IPS-20b (cell line): ENCODE measurements at regions not wholly inside any gene's neighbourhood (a gene's known extent, or its start where the extent isn't known, plus 50 kb on each side); places are given as distances from the start of the nearest gene placed in this dataset.
"Not testable (repeated sequence)": the region's sequence is repeated elsewhere in the genome, so short reads cannot be mapped to it uniquely, and the experiment has no call there.

Experiments used
- H3K27ac ChIP-seq: one replicate; pipeline ENCODE4 v1.5.1; 2013; ENCODE audit warnings: low read length
- H3K27me3 ChIP-seq: 2 replicates; pipeline ENCODE4 v1.6.1; 2013; ENCODE audit warnings: mild to moderate bottlenecking, low read length, inconsistent platforms; ENCODE audit not compliant: insufficient read depth
- H3K36me3 ChIP-seq: 2 replicates; pipeline ENCODE4 v1.6.1; 2013; ENCODE audit warnings: low read depth, mild to moderate bottlenecking, inconsistent platforms, low read length, moderate library complexity; ENCODE audit not compliant: insufficient read depth
- H3K4me1 ChIP-seq: 2 replicates; pipeline ENCODE4 v1.6.1; 2013; ENCODE audit warnings: mild to moderate bottlenecking, control low read depth, inconsistent platforms, low read length, moderate library complexity; ENCODE audit not compliant: insufficient read depth
- H3K4me3 ChIP-seq: 2 replicates; pipeline ENCODE4 v1.5.1; 2013; ENCODE audit warnings: mild to moderate bottlenecking, low read length, inconsistent platforms
- H3K9ac ChIP-seq: 2 replicates; pipeline ENCODE4 v1.6.1; 2013; ENCODE audit warnings: low read depth, mild to moderate bottlenecking, inconsistent platforms, low read length, moderate library complexity
- H3K9me3 ChIP-seq: 2 replicates; pipeline ENCODE4 v1.6.1; 2013; ENCODE audit warnings: mild to moderate bottlenecking, low read depth, low read length, inconsistent platforms; ENCODE audit not compliant: insufficient read depth

GRCh38 chr18:5717256-5717655, 173.5 kb upstream of the EPB41L3 start:
- H3K27me3 ChIP-seq: no peaks in the 10 kb centered on the region

GRCh38 chr18:5710676-5711075, 166.9 kb upstream of the EPB41L3 start:
- Histone ChIP-seq H3K27ac (no peak overlapping the region), H3K36me3 (no peaks in the 10 kb centered on the region), H3K9ac (no peak overlapping the region), H3K4me3 (no peak overlapping the region), H3K27me3 (no peaks in the 10 kb centered on the region), H3K4me1 (no peaks in the 10 kb centered on the region), H3K9me3 (no peaks in the 10 kb centered on the region)

More at GRCh38 chr18:5717256-5717655, 173.5 kb upstream of the EPB41L3 start:
- no peaks in the 10 kb centered on the region for H3K9me3 ChIP-seq
- no peak overlapping the region for H3K9ac ChIP-seq
- H3K4me1 ChIP-seq: no peaks in the 10 kb centered on the region
- H3K27ac ChIP-seq: no peak overlapping the region
- H3K36me3 ChIP-seq: no peaks in the 10 kb centered on the region
- no peak overlapping the region for H3K4me3 ChIP-seq

GRCh38 chr18:5710235-5710634, 166.4 kb upstream of the EPB41L3 start:
- Histone ChIP-seq H3K4me1 (no peaks in the 10 kb centered on the region), H3K36me3 (no peaks in the 10 kb centered on the region), H3K9ac (no peak overlapping the region), H3K4me3 (no peak overlapping the region), H3K9me3 (no peaks in the 10 kb centered on the region), H3K27ac (no peak overlapping the region), H3K27me3 (no peaks in the 10 kb centered on the region)

- Histone ChIP-seq H3K9me3 (no peaks in the 10 kb centered on the region), H3K9ac (no peak overlapping the region), H3K4me1 (no peaks in the 10 kb centered on the region), H3K27ac (no peak overlapping the region), H3K36me3 (no peaks in the 10 kb centered on the region), H3K27me3 (no peaks in the 10 kb centered on the region), H3K4me3 (no peak overlapping the region)
Measured at GRCh38 chr18:5709476-5710095, 165.8 kb upstream of the EPB41L3 start.

GRCh38 chr18:5707586-5707985, 163.8 kb upstream of the EPB41L3 start:
- Histone ChIP-seq H3K9me3 (no peaks in the 10 kb centered on the region), H3K27me3 (no peaks in the 10 kb centered on the region), H3K27ac (no peak overlapping the region), H3K9ac (no peak overlapping the region), H3K36me3 (no peaks in the 10 kb centered on the region), H3K4me3 (no peak overlapping the region), H3K4me1 (no peaks in the 10 kb centered on the region)

- Histone ChIP-seq H3K9me3 (no peaks in the 10 kb centered on the region), H3K4me1 (no peaks in the 10 kb centered on the region), H3K4me3 (no peak overlapping the region), H3K27ac (no peak overlapping the region), H3K9ac (no peak overlapping the region), H3K27me3 (no peaks in the 10 kb centered on the region), H3K36me3 (no peaks in the 10 kb centered on the region)
Measured at GRCh38 chr18:5705393-5705792, 161.6 kb upstream of the EPB41L3 start.

GRCh38 chr18:5704847-5705246, 161.1 kb upstream of the EPB41L3 start:
- Histone ChIP-seq H3K9ac (no peak overlapping the region), H3K4me3 (no peak overlapping the region), H3K27me3 (no peaks in the 10 kb centered on the region), H3K27ac (no peak overlapping the region), H3K9me3 (no peaks in the 10 kb centered on the region), H3K4me1 (no peaks in the 10 kb centered on the region), H3K36me3 (no peaks in the 10 kb centered on the region)

GRCh38 chr18:5702016-5702415, 158.2 kb upstream of the EPB41L3 start:
- H3K4me1 ChIP-seq, H3K36me3 ChIP-seq, H3K9ac ChIP-seq, H3K27ac ChIP-seq, H3K27me3 ChIP-seq, H3K4me3 ChIP-seq, H3K9me3 ChIP-seq: not testable (repeated sequence)

- Histone ChIP-seq H3K9me3 (peaks cover 5% of the 10 kb centered on the region), H3K27ac (no peak overlapping the region)
Measured at GRCh38 chr18:5693699-5694294, 150.0 kb upstream of the EPB41L3 start.

GRCh38 chr18:5678779-5679406, 135.1 kb upstream of the EPB41L3 start:
- Histone ChIP-seq H3K27me3 (no peaks in the 10 kb centered on the region), H3K36me3 (no peaks in the 10 kb centered on the region), H3K4me3 (peak overlapping the region; percentile 14; the same call in 1 of the 2 replicates), H3K9ac (no peak overlapping the region), H3K4me1 (peaks cover 28% of the 10 kb centered on the region), H3K9me3 (no peaks in the 10 kb centered on the region), H3K27ac (no peak overlapping the region)

More at GRCh38 chr18:5693699-5694294, 150.0 kb upstream of the EPB41L3 start:
- H3K36me3 ChIP-seq: no peaks in the 10 kb centered on the region
- no peak overlapping the region for H3K9ac ChIP-seq
- no peaks in the 10 kb centered on the region for H3K4me1 ChIP-seq
- no peak overlapping the region for H3K4me3 ChIP-seq
- no peaks in the 10 kb centered on the region for H3K27me3 ChIP-seq

- peaks cover 28% of the 10 kb centered on the region for H3K4me1 ChIP-seq
- no peak overlapping the region for H3K27ac ChIP-seq
Measured at GRCh38 chr18:5678278-5678677, 134.5 kb upstream of the EPB41L3 start.

GRCh38 chr18:5673616-5674015, 129.8 kb upstream of the EPB41L3 start:
- no peak overlapping the region for H3K4me3 ChIP-seq

More at GRCh38 chr18:5678278-5678677, 134.5 kb upstream of the EPB41L3 start:
- no peaks in the 10 kb centered on the region for H3K9me3 ChIP-seq
- H3K27me3 ChIP-seq: no peaks in the 10 kb centered on the region
- no peaks in the 10 kb centered on the region for H3K36me3 ChIP-seq
- H3K9ac ChIP-seq: no peak overlapping the region
- H3K4me3 ChIP-seq: peak overlapping the region; percentile 14; the same call in 1 of the 2 replicates

More at GRCh38 chr18:5673616-5674015, 129.8 kb upstream of the EPB41L3 start:
- Histone ChIP-seq H3K36me3 (no peaks in the 10 kb centered on the region), H3K27ac (no peak overlapping the region), H3K9me3 (no peaks in the 10 kb centered on the region), H3K27me3 (no peaks in the 10 kb centered on the region), H3K4me1 (peaks cover 14% of the 10 kb centered on the region), H3K9ac (no peak overlapping the region)
